Breast epithelium (tissue), 3 donors: ENCODE measurements at regions not wholly inside any gene's neighbourhood (a gene's known extent, or its start where the extent isn't known, plus 50 kb on each side); places are given as distances from the start of the nearest gene placed in this dataset.
"Not testable (repeated sequence)": the region's sequence is repeated elsewhere in the genome, so short reads cannot be mapped to it uniquely, and the experiment has no call there.

Experiments used
- POLR2A ChIP-seq: fragments of 450-650 bp; IDR thresholded peaks from one replicate; pipeline ENCODE4 v1.6.1; 2016; ENCODE audit warnings: antibody characterized with exemption, mild to moderate bottlenecking, moderate library complexity
- TF ChIP-seq, protein P1 (sequence below), 3 donors: fragments of 450-650 bp; IDR thresholded peaks; one replicate each; pipeline ENCODE4 v1.5.1; 2016 to 2017; ENCODE audit warnings: antibody characterized with exemption in 3 of 3, mild to moderate bottlenecking in 3 of 3, moderate library complexity in 3 of 3

DNA sequence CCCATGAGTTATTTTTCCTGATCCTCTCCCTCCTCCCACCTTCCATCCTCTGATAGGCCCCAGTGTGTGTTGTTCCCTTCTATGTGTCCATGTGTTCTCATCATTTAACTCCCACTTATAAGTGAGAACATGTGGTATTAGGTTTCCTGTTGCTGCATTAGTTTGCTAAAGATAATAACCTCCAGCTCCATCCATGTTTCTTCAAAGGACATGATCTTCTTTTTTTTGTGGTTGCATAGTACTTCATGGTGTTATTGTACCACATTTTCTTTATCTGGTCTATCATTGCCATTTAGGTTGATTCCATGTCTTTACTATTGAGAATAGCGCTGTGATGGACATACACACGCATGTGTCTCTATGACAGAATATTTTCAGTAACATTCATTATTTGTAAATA, 128.8 kb downstream of the ENC1 start:
- TF ChIP-seq, protein P1, sequence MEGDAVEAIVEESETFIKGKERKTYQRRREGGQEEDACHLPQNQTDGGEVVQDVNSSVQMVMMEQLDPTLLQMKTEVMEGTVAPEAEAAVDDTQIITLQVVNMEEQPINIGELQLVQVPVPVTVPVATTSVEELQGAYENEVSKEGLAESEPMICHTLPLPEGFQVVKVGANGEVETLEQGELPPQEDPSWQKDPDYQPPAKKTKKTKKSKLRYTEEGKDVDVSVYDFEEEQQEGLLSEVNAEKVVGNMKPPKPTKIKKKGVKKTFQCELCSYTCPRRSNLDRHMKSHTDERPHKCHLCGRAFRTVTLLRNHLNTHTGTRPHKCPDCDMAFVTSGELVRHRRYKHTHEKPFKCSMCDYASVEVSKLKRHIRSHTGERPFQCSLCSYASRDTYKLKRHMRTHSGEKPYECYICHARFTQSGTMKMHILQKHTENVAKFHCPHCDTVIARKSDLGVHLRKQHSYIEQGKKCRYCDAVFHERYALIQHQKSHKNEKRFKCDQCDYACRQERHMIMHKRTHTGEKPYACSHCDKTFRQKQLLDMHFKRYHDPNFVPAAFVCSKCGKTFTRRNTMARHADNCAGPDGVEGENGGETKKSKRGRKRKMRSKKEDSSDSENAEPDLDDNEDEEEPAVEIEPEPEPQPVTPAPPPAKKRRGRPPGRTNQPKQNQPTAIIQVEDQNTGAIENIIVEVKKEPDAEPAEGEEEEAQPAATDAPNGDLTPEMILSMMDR (IDR thresholded peaks at IDR 0.05): not testable (repeated sequence)
- not testable (repeated sequence) for TF ChIP-seq POLR2A
